IPS-20b (cell line): ENCODE measurements at regions not wholly inside any gene's neighbourhood (a gene's known extent, or its start where the extent isn't known, plus 50 kb on each side); places are given as distances from the start of the nearest gene placed in this dataset.

Experiments
- H3K27ac ChIP-seq: one replicate; pipeline ENCODE4 v1.5.1; 2013; ENCODE audit warnings: low read length
- H3K27me3 ChIP-seq: 2 replicates; pipeline ENCODE4 v1.6.1; 2013; ENCODE audit warnings: mild to moderate bottlenecking, low read length, inconsistent platforms; ENCODE audit not compliant: insufficient read depth
- H3K36me3 ChIP-seq: 2 replicates; pipeline ENCODE4 v1.6.1; 2013; ENCODE audit warnings: low read depth, mild to moderate bottlenecking, inconsistent platforms, low read length, moderate library complexity; ENCODE audit not compliant: insufficient read depth
- H3K4me1 ChIP-seq: 2 replicates; pipeline ENCODE4 v1.6.1; 2013; ENCODE audit warnings: mild to moderate bottlenecking, control low read depth, inconsistent platforms, low read length, moderate library complexity; ENCODE audit not compliant: insufficient read depth
- H3K4me3 ChIP-seq: 2 replicates; pipeline ENCODE4 v1.5.1; 2013; ENCODE audit warnings: mild to moderate bottlenecking, low read length, inconsistent platforms
- H3K9ac ChIP-seq: 2 replicates; pipeline ENCODE4 v1.6.1; 2013; ENCODE audit warnings: low read depth, mild to moderate bottlenecking, inconsistent platforms, low read length, moderate library complexity
- H3K9me3 ChIP-seq: 2 replicates; pipeline ENCODE4 v1.6.1; 2013; ENCODE audit warnings: mild to moderate bottlenecking, low read depth, low read length, inconsistent platforms; ENCODE audit not compliant: insufficient read depth

DNA sequence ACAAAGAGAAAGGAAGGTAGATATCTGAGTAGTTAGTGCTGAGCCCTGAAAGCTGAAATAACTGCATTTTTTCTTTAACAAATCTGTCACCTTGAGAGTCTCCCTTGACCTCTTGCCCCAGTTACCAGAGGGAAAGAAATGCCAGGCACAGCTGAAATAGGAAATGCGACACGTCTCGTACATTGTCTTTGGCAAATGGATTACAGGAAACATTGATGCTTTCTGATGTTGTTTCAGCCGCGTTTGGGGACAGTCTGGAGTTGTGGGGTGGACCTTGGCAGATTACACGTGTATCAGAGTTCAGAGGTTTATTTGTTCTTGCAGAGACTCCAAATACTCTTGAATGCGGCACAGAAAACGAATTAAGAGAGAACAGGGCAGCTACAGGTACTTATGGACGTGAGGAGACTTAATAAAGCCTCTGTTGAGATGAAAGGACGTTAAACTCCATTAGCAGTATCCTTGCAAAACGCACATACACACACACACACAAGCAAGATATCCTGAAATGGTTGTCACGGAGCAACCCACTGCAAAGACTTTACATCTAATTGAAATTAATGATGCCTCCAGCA lies 272.8 kb upstream of the RORA start:
- Histone ChIP-seq H3K27ac (no peak overlapping the region), H3K4me1 (peaks cover 7% of the 10 kb centered on the region; the same call in 1 of the 2 replicates), H3K36me3 (no peaks in the 10 kb centered on the region), H3K9me3 (no peaks in the 10 kb centered on the region), H3K27me3 (no peaks in the 10 kb centered on the region), H3K4me3 (no peak overlapping the region), H3K9ac (no peak overlapping the region)

GRCh38 chr15:61500951-61501620 lies 272.0 kb upstream of the RORA start:
- no peaks in the 10 kb centered on the region for H3K27me3 ChIP-seq
- no peak overlapping the region for H3K4me3 ChIP-seq
- H3K9me3 ChIP-seq = no peaks in the 10 kb centered on the region
- no peak overlapping the region for H3K9ac ChIP-seq
- no peaks in the 10 kb centered on the region for H3K36me3 ChIP-seq
- H3K4me1 ChIP-seq = peaks cover 7% of the 10 kb centered on the region; the same call in 1 of the 2 replicates
- H3K27ac ChIP-seq = no peak overlapping the region

- no peaks in the 10 kb centered on the region for H3K9me3 ChIP-seq
- H3K27me3 ChIP-seq = no peaks in the 10 kb centered on the region
- H3K36me3 ChIP-seq = no peaks in the 10 kb centered on the region
- no peak overlapping the region for H3K27ac ChIP-seq
- no peak overlapping the region for H3K9ac ChIP-seq
- peaks cover 7% of the 10 kb centered on the region; the same call in 1 of the 2 replicates for H3K4me1 ChIP-seq
- no peak overlapping the region for H3K4me3 ChIP-seq
Observed at GRCh38 chr15:61500523-61500922, 271.4 kb upstream of the RORA start.

- Histone ChIP-seq H3K4me1 (peaks cover 7% of the 10 kb centered on the region; the same call in 1 of the 2 replicates), H3K9ac (no peak overlapping the region), H3K36me3 (no peaks in the 10 kb centered on the region), H3K4me3 (no peak overlapping the region), H3K9me3 (no peaks in the 10 kb centered on the region), H3K27ac (no peak overlapping the region), H3K27me3 (no peaks in the 10 kb centered on the region)
Observed at GRCh38 chr15:61499376-61499775, 270.3 kb upstream of the RORA start.

DNA sequence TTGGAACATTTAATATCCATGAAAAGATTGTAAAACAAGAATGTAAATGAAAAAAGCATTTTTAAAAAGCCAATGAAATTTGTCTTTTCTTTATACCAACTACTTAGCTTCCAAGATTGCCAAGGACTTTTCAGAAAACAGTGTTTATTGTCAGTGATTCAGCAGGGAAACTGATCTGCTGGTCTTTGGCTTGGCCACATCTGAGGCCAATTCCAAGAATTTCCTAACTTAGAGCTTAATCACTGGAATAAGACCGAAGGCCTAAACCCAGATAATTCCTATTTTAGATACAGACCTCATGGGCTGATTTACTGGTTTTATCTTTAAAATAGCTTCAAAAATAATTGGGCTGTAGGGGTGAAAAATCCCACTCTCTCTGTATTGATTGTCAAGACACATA lies 260.5 kb upstream of the RORA start:
- no peaks in the 10 kb centered on the region for H3K4me1 ChIP-seq
- no peaks in the 10 kb centered on the region for H3K36me3 ChIP-seq
- no peak overlapping the region for H3K27ac ChIP-seq
- H3K4me3 ChIP-seq = no peak overlapping the region
- no peak overlapping the region for H3K9ac ChIP-seq
- no peaks in the 10 kb centered on the region for H3K9me3 ChIP-seq
- H3K27me3 ChIP-seq = no peaks in the 10 kb centered on the region

GRCh38 chr15:61483599-61483998 lies 254.5 kb upstream of the RORA start:
- Histone ChIP-seq H3K27me3 (no peaks in the 10 kb centered on the region), H3K27ac (no peak overlapping the region), H3K36me3 (no peaks in the 10 kb centered on the region), H3K4me3 (no peak overlapping the region), H3K4me1 (no peaks in the 10 kb centered on the region; the same call in 1 of the 2 replicates), H3K9ac (no peak overlapping the region), H3K9me3 (no peaks in the 10 kb centered on the region)

DNA sequence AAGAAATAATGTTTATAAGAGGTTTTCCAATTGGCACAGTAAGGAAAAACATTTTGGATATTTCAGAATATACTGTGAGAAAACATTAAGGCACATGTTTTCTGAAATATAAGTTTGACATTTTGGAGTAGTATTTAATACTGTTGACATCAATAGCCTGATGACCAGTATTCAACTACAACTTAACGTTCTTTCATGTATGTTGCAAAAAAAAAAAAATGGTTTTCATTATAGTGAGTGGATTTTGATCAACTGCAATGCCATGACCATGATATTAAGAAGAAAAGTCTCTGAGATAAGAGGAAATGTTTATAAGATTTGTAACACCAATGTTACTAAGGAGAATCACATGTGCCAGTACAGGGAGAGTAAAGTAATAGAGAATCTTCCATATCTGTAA lies 252.8 kb upstream of the RORA start:
- no peak overlapping the region for H3K4me3 ChIP-seq
- H3K27me3 ChIP-seq = no peaks in the 10 kb centered on the region
- no peaks in the 10 kb centered on the region for H3K36me3 ChIP-seq
- H3K27ac ChIP-seq = no peak overlapping the region
- H3K9ac ChIP-seq = no peak overlapping the region
- no peaks in the 10 kb centered on the region; the same call in 1 of the 2 replicates for H3K4me1 ChIP-seq
- H3K9me3 ChIP-seq = no peaks in the 10 kb centered on the region

- Histone ChIP-seq H3K9me3 (no peaks in the 10 kb centered on the region), H3K27me3 (no peaks in the 10 kb centered on the region), H3K9ac (no peak overlapping the region), H3K4me3 (no peak overlapping the region), H3K4me1 (no peaks in the 10 kb centered on the region; the same call in 1 of the 2 replicates), H3K36me3 (no peaks in the 10 kb centered on the region), H3K27ac (no peak overlapping the region)
Observed at GRCh38 chr15:61480863-61481262, 251.8 kb upstream of the RORA start.

DNA sequence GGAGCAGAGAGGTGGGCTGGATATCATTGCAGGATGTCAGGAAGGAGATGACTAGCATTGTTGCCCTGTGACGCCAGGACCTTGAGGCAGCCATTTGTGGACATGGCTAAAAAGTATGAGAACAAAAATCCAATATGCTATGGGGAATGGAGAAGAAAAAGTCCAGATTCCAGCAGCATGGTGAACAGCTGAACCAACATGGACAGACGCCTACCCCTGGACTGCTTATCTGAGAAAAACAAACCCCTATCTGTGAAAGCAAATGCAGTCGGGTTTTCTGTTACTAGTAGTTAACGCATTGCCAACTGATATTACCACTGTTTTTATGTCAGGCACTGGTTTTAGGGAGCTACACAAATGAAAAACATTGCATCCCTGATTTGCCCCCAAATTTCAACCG lies 251.2 kb upstream of the RORA start:
- Histone ChIP-seq H3K9me3 (no peaks in the 10 kb centered on the region), H3K9ac (no peak overlapping the region), H3K4me3 (no peak overlapping the region), H3K27me3 (no peaks in the 10 kb centered on the region), H3K4me1 (no peaks in the 10 kb centered on the region; the same call in 1 of the 2 replicates), H3K36me3 (no peaks in the 10 kb centered on the region), H3K27ac (no peak overlapping the region)

- H3K27ac ChIP-seq = no peak overlapping the region
- H3K9me3 ChIP-seq = no peaks in the 10 kb centered on the region
- no peaks in the 10 kb centered on the region for H3K36me3 ChIP-seq
- no peak overlapping the region for H3K9ac ChIP-seq
- H3K27me3 ChIP-seq = no peaks in the 10 kb centered on the region
- H3K4me1 ChIP-seq = no peaks in the 10 kb centered on the region; the same call in 1 of the 2 replicates
- no peak overlapping the region for H3K4me3 ChIP-seq
Observed at GRCh38 chr15:61479613-61480012, 250.5 kb upstream of the RORA start.

DNA sequence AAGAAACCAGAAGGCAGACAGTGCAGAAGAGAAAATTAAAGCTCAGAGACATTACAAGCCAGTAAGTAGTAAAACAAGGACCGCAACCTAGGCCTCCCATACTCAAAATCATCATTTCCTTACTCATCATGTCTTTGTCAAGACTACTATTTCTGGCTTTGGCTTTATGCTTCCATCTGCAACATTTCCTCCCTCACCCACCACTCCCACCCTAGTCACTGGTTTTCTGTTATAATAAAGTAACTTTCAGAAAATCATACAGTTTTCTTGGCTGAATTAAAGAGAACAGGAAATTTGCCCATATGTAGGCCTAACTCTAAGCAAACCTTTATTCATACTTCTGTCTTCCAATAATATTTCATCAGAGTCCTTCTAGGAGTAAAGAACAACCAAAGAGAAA lies 247.6 kb upstream of the RORA start:
- no peak overlapping the region for H3K9ac ChIP-seq
- no peaks in the 10 kb centered on the region for H3K27me3 ChIP-seq
- no peak overlapping the region for H3K27ac ChIP-seq
- no peaks in the 10 kb centered on the region for H3K36me3 ChIP-seq
- no peaks in the 10 kb centered on the region; the same call in 1 of the 2 replicates for H3K4me1 ChIP-seq
- no peaks in the 10 kb centered on the region for H3K9me3 ChIP-seq
- H3K4me3 ChIP-seq = no peak overlapping the region

DNA sequence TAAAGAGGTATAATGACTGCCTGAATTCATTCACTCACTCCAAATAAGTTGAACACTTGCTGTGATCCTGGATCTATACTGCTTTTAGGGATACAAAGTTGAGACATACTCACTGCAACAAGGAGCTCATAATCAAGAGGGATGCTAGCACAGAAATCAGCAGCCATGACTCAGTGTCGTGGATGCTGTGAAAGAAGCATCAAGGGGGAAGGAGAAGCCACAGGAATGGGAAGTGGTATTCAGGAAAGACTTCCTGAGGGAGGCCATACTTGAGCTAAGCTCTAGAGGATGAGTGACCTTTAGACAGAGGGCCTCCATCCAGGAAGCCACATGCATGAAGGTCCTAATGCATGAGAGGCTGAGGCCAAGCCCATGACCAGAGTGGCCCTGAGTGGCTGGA lies 245.7 kb upstream of the RORA start:
- H3K27ac ChIP-seq = no peak overlapping the region
- H3K9ac ChIP-seq = no peak overlapping the region
- no peaks in the 10 kb centered on the region for H3K36me3 ChIP-seq
- H3K9me3 ChIP-seq = no peaks in the 10 kb centered on the region
- no peaks in the 10 kb centered on the region for H3K27me3 ChIP-seq
- no peak overlapping the region for H3K4me3 ChIP-seq
- H3K4me1 ChIP-seq = no peaks in the 10 kb centered on the region; the same call in 1 of the 2 replicates
